ENCODE measurements at regions not wholly inside any gene's neighbourhood (a gene's known extent, or its start where the extent isn't known, plus 50 kb on each side); places are given as distances from the start of the nearest gene placed in this dataset.

GRCh38 chr4:175033162-175033561 lies 115.0 kb downstream of the ADAM29 start:
- no peak for ATAC-seq
- no peaks in the 10 kb centered on the region for H3K27me3 Mint-ChIP-seq (ENCODE audit: low read depth)
- H3K4me3 Mint-ChIP-seq: no peak overlapping the region
- no peaks in the 10 kb centered on the region for H3K36me3 Mint-ChIP-seq (ENCODE audit: insufficient read depth)
- DNase-seq: no peak
- H3K9me3 Mint-ChIP-seq: peaks cover 11% of the 10 kb centered on the region
- H3K4me1 Mint-ChIP-seq (ENCODE audit: low read depth): no peaks in the 10 kb centered on the region

GRCh38 chr4:175034007-175034406 lies 115.8 kb downstream of the ADAM29 start:
- DNase-seq: no peak
- no peak overlapping the region for H3K4me3 Mint-ChIP-seq
- no peaks in the 10 kb centered on the region for H3K27me3 Mint-ChIP-seq (ENCODE audit: low read depth)
- no peak for ATAC-seq
- no peaks in the 10 kb centered on the region for H3K36me3 Mint-ChIP-seq (ENCODE audit: insufficient read depth)
- peaks cover 7% of the 10 kb centered on the region for H3K9me3 Mint-ChIP-seq
- no peaks in the 10 kb centered on the region for H3K4me1 Mint-ChIP-seq (ENCODE audit: low read depth)

GRCh38 chr4:175034986-175035705 lies 117.0 kb downstream of the ADAM29 start:
- DNase-seq: no peak
- Mint-ChIP-seq H3K4me1 (ENCODE audit: low read depth) (no peaks in the 10 kb centered on the region), H3K36me3 (ENCODE audit: insufficient read depth) (no peaks in the 10 kb centered on the region), H3K4me3 (no peak overlapping the region), H3K27me3 (ENCODE audit: low read depth) (no peaks in the 10 kb centered on the region), H3K9me3 (peaks cover 4% of the 10 kb centered on the region)
- no peak for ATAC-seq

GRCh38 chr4:175035905-175036304 lies 117.7 kb downstream of the ADAM29 start:
- DNase-seq (no peak), ATAC-seq (no peak)
- Mint-ChIP-seq H3K9me3 (peaks cover 4% of the 10 kb centered on the region), H3K36me3 (ENCODE audit: insufficient read depth) (no peaks in the 10 kb centered on the region), H3K27me3 (ENCODE audit: low read depth) (no peaks in the 10 kb centered on the region), H3K4me3 (no peak overlapping the region), H3K4me1 (ENCODE audit: low read depth) (no peaks in the 10 kb centered on the region)

DNA sequence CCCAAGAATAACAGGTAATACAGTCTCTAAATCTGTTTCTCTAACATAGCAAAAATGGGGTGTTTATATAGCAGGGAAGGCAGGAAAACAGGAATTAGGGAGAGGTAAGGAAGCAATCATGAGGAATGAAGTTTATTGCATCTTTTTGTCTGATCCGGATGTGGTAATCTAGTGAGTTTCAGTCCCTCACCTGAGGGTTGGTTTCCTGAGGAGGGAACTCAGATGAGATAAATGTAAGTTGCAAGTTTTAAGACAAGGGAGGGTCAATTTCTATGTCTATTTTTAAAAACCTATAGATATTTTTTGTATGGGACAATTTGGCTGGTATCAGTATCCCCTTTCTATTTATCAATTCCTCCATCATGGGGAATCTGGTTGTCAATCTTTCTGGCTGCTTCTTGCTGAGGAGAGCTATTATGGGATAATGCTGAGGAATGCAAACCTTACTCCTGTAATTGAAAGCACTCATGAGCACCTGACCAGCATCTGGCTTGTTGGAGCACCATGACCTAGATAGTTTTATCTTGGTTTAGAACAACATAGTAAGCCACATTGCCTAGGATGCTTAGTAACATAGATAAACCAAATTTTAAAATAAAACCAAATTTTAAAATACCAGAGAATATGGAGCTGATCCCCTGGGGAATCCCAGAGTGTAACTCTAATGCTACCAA lies 130.1 kb downstream of the ADAM29 start:
- Mint-ChIP-seq H3K36me3 (ENCODE audit: insufficient read depth) (no peaks in the 10 kb centered on the region), H3K27me3 (ENCODE audit: low read depth) (no peaks in the 10 kb centered on the region), H3K4me1 (ENCODE audit: low read depth) (no peaks in the 10 kb centered on the region), H3K4me3 (no peak overlapping the region), H3K9me3 (peaks cover 2% of the 10 kb centered on the region)
- ATAC-seq: no peak
- no peak for DNase-seq

- no peak for ATAC-seq
- Mint-ChIP-seq H3K9me3 (no peaks in the 10 kb centered on the region), H3K4me1 (ENCODE audit: low read depth) (no peaks in the 10 kb centered on the region), H3K4me3 (no peak overlapping the region), H3K36me3 (ENCODE audit: insufficient read depth) (no peaks in the 10 kb centered on the region), H3K27me3 (ENCODE audit: low read depth) (no peaks in the 10 kb centered on the region)
- no peak for DNase-seq
These were observed 130.7 kb downstream of the ADAM29 start for GRCh38 chr4:175048906-175049305.

- no peak for ATAC-seq
- Mint-ChIP-seq H3K9me3 (peaks cover 4% of the 10 kb centered on the region), H3K4me1 (ENCODE audit: low read depth) (no peaks in the 10 kb centered on the region), H3K27me3 (ENCODE audit: low read depth) (no peaks in the 10 kb centered on the region), H3K4me3 (no peak overlapping the region), H3K36me3 (ENCODE audit: insufficient read depth) (no peaks in the 10 kb centered on the region)
- DNase-seq: no peak
These were observed 133.8 kb downstream of the ADAM29 start for GRCh38 chr4:175051974-175052373.

DNA sequence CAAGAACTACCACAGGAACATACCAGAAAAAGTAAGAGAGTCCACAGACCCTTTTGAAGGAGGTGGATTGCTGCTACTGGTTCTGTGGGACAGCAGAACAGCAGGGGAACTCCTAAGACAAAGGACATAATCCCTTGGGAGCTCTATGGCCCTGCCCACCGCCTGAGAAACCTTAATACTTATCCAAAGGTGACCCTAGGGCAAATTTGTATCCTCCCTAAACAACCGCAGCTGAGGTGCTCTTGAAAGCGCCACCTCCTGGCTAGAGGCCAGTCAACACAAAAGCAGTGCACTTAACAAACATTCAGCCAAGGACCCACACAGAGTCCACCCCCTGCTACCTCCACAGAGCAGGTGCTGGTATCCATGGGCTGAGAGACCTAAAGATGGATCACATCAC lies 136.8 kb downstream of the ADAM29 start:
- Mint-ChIP-seq H3K27me3 (ENCODE audit: low read depth) (no peaks in the 10 kb centered on the region), H3K4me1 (ENCODE audit: low read depth) (no peaks in the 10 kb centered on the region), H3K36me3 (ENCODE audit: insufficient read depth) (no peaks in the 10 kb centered on the region), H3K4me3 (no peak overlapping the region), H3K9me3 (peaks cover 4% of the 10 kb centered on the region)
- no peak for ATAC-seq
- no peak for DNase-seq

DNA sequence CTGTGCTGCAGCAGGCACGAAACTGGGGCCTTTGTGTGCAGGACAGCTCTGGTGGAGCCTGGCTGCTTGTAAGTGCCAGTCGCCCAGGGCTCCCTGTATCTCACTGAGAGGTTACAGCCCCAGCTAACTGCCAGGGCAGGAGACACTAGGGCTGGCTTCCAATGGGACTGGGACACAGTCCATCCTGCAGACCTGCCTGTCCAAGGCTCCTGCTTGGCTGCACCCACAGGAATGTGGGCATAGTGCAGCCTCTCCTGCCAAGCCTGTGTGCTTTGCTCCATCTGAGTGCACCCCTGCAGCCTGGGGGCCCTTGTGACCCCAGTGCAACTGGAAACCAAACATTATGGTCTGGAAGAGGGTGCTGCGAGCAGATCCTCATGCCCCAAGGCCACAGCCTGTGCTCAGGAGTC lies 144.0 kb downstream of the ADAM29 start:
- no peaks in the 10 kb centered on the region for H3K36me3 Mint-ChIP-seq (ENCODE audit: insufficient read depth)
- no peak for ATAC-seq
- no peaks in the 10 kb centered on the region for H3K27me3 Mint-ChIP-seq (ENCODE audit: low read depth)
- DNase-seq: no peak
- no peaks in the 10 kb centered on the region for H3K4me1 Mint-ChIP-seq (ENCODE audit: low read depth)
- peaks cover 8% of the 10 kb centered on the region for H3K9me3 Mint-ChIP-seq
- no peak overlapping the region for H3K4me3 Mint-ChIP-seq

DNA sequence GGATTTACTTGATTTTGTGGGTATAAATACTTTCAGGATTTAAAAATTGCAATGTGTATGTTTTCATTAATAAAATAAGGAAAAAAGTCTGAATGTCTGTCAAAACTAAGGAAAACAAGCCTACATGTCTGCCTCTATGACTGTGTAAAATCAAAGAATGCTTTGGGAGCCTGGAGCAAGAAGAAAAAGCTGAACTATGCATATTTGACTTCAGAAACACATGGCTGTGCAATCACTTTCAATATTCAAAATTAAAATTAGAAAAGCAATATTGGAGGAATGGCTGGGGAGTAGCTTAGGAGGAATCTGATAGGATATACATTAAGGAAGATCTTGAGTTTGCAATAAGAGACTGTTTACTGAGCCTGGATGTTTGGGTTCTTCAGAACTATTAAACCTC lies 147.1 kb downstream of the ADAM29 start:
- no peak for ATAC-seq
- Mint-ChIP-seq H3K4me3 (no peak overlapping the region), H3K9me3 (peaks cover 11% of the 10 kb centered on the region), H3K27me3 (ENCODE audit: low read depth) (no peaks in the 10 kb centered on the region), H3K4me1 (ENCODE audit: low read depth) (no peaks in the 10 kb centered on the region), H3K36me3 (ENCODE audit: insufficient read depth) (no peaks in the 10 kb centered on the region)
- no peak for DNase-seq

- no peaks in the 10 kb centered on the region for H3K36me3 Mint-ChIP-seq (ENCODE audit: insufficient read depth)
- H3K27me3 Mint-ChIP-seq (ENCODE audit: low read depth): no peaks in the 10 kb centered on the region
- no peak overlapping the region for H3K4me3 Mint-ChIP-seq
- no peak for DNase-seq
- no peaks in the 10 kb centered on the region for H3K4me1 Mint-ChIP-seq (ENCODE audit: low read depth)
- H3K9me3 Mint-ChIP-seq: peaks cover 11% of the 10 kb centered on the region
- no peak for ATAC-seq
These were observed 148.9 kb downstream of the ADAM29 start for GRCh38 chr4:175066923-175067627.

DNA sequence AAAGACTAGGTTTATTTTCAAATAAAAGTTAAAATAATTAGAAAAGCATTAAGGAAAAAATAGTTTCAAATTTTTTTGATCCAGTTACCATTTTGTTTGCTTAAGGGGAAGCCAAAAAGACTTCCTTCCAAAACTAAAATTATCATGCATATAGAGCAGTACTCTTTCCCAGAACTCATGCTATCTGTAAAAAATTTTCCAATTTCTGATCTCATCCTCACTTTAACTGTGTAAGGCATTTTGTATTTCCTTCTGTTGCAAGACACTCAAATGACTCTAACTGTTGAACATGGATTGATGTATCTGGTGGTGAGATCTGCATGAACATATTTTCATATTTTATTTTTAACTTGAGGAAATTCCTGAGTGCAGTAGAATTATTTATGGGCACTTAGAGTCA lies 150.1 kb downstream of the ADAM29 start:
- no peaks in the 10 kb centered on the region for H3K36me3 Mint-ChIP-seq (ENCODE audit: insufficient read depth)
- H3K4me3 Mint-ChIP-seq: no peak overlapping the region
- ATAC-seq: no peak
- no peaks in the 10 kb centered on the region for H3K27me3 Mint-ChIP-seq (ENCODE audit: low read depth)
- H3K4me1 Mint-ChIP-seq (ENCODE audit: low read depth): no peaks in the 10 kb centered on the region
- peaks cover 11% of the 10 kb centered on the region for H3K9me3 Mint-ChIP-seq
- no peak for DNase-seq

DNA sequence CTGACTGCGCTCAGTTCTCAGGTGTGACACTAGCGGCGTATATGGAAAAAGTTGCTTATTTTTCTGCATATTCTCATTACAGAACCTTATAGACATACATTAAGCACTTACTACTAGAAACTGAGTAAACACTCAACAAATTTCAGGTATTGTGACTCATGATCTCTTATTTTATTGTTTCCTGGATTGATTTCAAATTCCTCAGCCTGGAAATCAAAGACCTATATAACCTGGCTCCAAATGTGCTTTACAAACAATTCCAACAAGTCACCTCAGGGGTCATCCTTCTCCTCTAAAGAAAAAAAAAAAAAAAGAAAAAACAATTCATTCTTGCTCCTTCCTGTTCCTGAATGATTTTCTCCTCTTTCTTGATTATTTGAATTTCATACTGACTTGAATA lies 152.3 kb downstream of the ADAM29 start:
- H3K4me1 Mint-ChIP-seq (ENCODE audit: low read depth): no peaks in the 10 kb centered on the region
- H3K27me3 Mint-ChIP-seq (ENCODE audit: low read depth): no peaks in the 10 kb centered on the region
- ATAC-seq (no peak), DNase-seq (no peak)
- peaks cover 9% of the 10 kb centered on the region for H3K9me3 Mint-ChIP-seq
- no peak overlapping the region for H3K4me3 Mint-ChIP-seq
- no peaks in the 10 kb centered on the region for H3K36me3 Mint-ChIP-seq (ENCODE audit: insufficient read depth)

GRCh38 chr4:175071123-175071522 lies 153.0 kb downstream of the ADAM29 start:
- Mint-ChIP-seq H3K4me1 (ENCODE audit: low read depth) (no peaks in the 10 kb centered on the region), H3K9me3 (peaks cover 9% of the 10 kb centered on the region), H3K4me3 (no peak overlapping the region), H3K36me3 (ENCODE audit: insufficient read depth) (no peaks in the 10 kb centered on the region), H3K27me3 (ENCODE audit: low read depth) (no peaks in the 10 kb centered on the region)
- ATAC-seq: no peak
- DNase-seq: no peak

DNA sequence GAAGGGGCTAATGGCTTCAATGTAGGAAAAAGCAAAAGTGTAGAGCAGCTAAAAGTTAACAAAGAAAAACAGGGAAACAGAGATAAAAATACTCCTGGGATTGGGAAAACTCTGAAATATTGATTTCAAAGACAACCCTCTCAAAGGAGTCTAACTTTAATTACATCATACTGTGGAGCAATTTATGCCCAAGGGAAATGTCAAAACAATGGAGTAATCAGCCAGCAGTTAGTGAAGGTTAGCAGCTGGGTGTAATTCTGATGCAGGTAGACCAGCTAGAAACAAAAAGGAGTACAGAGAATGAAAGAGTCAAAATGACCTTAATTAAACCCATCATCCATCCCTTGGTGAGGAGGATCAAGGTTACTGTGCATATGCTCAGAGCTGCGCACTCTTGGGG lies 169.0 kb downstream of the ADAM29 start:
- H3K4me3 Mint-ChIP-seq: no peak overlapping the region
- peaks cover 5% of the 10 kb centered on the region for H3K9me3 Mint-ChIP-seq
- no peaks in the 10 kb centered on the region for H3K4me1 Mint-ChIP-seq (ENCODE audit: low read depth)
- ATAC-seq (no peak), DNase-seq (no peak)
- H3K36me3 Mint-ChIP-seq (ENCODE audit: insufficient read depth): no peaks in the 10 kb centered on the region
- no peaks in the 10 kb centered on the region for H3K27me3 Mint-ChIP-seq (ENCODE audit: low read depth)
